GM21447 (cell line): ENCODE measurements at regions not wholly inside any gene's neighbourhood (a gene's known extent, or its start where the extent isn't known, plus 50 kb on each side); places are given as distances from the start of the nearest gene placed in this dataset.
"Not testable (repeated sequence)": the region's sequence is repeated elsewhere in the genome, so short reads cannot be mapped to it uniquely, and the experiment has no call there.

ENCODE experiments used
- ATAC-seq: cut with Tn5 transposase; IDR thresholded peaks from one replicate; pipeline ENCODE4 v1.9.1; 2021; ENCODE audit not compliant: unreplicated experiment

DNA sequence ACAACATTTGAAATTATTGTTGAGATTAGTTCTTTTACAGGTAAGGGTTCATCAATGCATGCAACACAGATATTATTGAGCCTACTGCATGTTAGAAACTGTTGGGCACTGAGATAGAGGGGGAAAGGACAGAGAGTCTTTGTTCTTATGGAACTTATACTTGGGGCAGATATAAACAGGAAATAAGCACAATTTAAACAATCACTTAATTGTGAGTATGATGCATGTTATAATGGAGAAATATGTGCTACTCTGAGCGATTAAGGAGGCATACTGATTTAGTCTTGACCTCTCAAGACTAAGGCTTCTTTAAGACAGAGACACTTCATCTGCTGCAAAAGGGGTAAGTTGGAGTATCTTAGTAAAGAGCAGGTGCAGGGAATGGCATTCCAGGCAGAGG is 593.3 kb downstream of the CCSER2 start:
- no peak for ATAC-seq

DNA sequence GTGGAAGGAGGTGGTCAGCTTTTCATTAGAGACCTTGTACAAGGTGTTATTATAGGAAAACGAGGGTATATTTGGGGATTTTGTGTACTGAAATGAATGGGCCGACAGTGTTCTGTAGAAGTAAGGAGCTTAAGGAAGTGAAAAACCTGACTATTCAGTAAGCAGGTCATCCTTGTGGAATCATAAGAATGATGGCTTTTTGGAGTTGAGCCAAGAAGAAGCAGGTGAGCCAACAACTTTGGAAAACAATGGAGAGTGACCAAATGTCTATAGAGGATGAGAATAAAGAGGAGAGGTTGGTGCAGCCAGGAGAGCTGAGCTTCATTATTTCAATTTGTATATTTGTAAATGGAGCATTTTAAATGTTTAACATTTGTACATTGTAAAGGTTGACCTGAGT is 595.7 kb downstream of the CCSER2 start:
- ATAC-seq = no peak

DNA sequence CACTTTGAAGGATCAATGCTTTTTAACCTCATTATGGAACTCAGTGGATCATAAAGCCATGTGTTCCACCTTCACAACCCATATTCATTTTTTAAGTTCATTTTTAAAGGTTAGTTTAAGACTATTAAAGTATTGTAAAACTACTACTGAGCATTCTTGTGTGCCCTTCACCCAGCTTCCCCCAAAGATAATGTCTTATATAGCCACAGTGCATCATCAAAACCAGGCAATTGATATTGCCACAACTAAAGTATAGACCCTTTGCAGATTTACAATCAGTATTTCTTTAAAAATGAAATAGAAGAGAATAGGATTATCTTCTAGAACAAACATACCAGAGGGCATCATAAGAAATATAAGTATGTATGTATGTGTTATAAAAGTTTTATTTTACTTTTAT is 597.1 kb downstream of the CCSER2 start:
- ATAC-seq = no peak

DNA sequence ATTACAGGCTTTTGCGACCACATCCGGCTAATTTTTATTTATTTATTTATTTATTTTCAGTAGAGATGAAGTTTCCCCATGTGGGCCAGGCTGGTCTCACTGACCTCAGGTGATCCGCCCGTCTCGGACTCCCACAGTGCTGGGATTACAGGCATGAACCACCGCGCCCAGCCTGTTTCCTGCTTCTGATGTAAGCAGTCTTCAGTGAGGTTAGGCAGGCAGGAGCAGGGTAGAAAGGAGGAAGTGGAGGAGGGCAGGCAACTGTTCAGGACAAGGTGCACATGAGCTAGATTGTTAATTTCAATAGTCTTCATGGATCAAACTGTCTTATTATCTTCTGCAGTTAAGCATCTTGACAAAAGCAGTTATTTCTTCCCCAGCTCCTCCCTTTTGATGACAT is 605.0 kb downstream of the CCSER2 start:
- ATAC-seq = no peak

DNA sequence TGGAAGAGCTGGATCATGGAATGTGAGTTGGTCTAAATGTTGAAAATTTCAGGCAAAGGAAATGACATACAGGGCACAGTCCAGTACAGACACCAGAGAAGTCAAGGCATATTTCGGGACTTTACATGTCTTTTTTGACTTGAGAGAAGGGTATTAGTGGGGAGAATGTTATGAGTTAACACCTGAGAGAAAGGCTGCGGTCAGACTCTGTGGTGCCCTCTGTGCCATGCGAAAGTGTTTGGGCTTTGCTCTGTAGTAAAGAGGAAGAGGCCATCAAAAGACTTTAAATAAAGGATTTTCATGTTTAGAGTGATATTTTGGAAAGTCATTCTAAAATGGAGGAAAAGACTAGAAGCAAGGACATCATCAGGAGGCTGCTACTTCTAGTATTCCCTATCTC is 607.4 kb downstream of the CCSER2 start:
- no peak for ATAC-seq

DNA sequence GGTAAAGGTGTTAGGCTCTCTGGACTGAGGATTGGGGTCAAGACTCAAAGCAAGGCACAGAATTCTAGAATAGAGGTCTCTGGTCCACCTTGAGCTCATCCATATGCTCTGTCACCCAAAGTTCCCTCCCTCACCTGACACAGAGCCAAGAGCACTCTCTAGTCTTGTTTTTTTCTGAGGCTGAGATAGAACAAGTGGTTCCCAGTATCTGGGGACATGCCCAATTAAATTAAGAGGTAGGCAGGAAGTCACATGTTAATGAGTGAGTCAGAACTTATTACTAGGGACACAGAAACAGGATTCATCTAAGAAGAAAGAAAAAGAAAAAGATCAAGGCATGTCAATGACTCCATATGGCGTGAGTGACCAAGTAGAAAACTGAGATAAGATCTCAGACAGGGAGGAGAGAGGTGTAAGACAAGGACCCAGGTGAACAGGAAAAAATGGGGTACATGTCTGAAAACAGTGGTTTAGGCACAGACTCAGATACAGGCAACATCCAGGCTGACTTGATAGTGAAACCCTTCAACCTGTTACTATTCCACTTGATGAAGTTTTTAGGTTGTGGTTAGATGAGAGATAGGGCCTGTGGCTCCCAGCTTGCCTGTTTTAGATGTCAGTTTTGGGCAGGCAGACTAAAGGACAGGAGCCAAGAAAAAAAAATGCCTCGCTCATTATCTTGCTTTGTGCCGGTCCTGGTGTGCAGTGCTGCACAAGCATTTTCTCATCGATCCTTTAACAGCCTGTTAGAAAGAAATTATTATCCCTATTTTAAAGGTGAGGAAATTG is 609.9 kb downstream of the CCSER2 start:
- no peak for ATAC-seq

DNA sequence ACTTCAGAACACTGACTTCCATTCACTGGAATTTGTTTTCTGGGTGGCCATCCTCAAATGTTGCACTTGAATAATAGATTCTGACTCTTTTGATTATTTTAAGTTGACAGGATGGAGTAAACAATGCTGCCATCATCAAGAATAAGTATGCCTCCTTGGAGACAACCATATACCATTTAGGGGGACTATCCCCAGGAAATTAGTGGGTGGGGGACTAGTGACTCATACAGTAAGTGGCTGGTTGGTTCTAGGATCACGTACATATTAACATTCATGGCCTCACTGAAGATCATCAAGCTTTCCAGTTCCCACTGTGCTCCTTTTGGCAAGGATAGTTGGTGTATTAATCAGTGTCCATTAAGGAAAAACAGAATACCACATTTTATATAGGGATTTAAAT is 615.2 kb downstream of the CCSER2 start:
- no peak for ATAC-seq

DNA sequence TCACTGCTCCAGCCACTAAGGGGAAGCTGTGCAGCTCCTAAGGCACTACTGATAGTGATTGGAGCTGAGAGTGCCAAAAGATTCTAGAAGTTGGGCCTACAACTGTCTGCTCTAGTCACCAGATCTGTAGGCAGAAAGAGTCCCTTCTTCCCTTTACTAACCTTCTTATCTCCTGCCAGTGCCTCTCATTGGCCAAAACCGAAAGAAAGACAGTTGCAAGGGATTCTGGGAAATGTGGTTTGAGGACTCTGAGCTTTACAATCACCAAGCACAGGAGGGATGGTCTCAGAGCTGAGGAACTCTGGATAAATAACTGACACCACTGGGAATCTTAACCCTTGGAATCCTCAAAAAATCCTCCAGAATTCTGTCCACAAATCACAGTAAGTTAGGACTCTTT is 615.8 kb downstream of the CCSER2 start:
- ATAC-seq = no peak

DNA sequence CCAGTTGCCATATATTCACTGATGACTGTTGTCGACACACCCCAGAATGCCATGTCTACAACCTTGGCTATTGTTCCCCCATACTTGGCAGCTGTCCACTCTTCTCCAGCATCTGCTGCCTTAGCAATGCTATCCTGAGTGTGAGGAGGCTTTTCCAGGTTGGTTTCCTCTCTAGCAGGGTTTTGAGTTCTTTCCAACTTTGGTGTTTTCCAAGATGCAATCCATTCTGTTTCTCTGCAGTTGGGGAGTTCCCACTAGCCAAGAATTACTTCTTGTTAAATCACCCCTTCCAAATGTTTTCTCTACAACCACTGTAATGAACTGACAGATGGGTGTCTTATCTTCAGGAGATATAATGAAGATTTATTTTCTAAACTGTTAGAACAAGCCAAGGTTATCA is 617.4 kb downstream of the CCSER2 start:
- no peak for ATAC-seq

DNA sequence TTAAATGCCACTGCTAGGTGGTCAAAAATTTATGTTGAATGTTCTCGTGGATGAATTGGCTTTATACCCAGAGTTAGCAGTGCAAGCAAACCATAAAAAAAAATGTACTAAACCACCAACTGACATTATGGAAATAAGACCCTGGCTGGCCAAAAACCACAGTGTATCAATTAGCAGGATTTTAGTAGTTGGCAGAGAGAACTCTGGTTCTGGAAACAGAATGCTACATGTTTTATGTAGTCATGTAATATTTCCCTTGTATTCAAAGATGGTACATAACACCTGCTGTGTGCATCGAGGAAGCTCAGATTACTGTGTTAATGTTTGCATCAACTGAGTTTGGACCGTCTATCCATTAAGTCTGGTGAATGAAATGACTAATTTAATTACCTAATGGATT is 618.5 kb downstream of the CCSER2 start:
- ATAC-seq = no peak

DNA sequence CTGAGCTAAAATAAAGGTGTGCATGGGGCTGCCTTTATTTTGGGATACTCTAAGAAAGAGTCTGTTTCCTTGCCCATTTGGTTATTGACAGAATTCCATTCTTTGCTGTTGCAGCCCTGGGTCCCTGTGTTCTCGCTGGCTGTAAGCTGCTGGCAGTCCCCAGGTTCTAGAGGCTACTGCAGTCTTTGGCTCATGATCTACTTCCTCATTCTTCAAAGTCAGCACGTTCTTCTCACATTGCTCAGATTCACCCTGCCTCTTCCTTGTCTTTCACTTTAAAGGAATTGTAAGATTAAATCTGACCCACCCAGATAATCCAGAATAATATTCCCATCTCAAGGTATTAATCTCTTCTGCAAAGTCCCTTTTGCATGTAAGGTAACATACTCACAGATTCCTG is 620.3 kb downstream of the CCSER2 start:
- no peak for ATAC-seq

DNA sequence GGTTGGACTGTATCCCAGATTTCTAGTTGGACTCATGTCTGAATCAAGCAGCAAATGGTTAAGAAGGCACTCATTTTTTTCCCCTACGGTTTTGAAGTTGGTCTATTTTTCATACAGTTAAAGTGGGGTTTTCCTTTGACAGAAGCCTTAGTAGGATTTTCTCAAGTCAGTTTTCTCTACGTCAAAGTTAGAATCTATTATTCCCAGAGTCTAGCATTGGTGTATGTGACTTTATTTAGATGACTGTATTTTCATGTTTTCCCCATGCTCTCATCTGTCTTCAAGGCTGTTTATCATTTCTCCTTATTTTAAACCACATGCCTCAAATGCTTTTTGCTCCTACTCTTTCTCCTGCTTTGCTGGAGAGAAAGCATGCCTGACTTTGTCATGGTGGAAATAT is 623.2 kb downstream of the CCSER2 start:
- no peak for ATAC-seq

DNA sequence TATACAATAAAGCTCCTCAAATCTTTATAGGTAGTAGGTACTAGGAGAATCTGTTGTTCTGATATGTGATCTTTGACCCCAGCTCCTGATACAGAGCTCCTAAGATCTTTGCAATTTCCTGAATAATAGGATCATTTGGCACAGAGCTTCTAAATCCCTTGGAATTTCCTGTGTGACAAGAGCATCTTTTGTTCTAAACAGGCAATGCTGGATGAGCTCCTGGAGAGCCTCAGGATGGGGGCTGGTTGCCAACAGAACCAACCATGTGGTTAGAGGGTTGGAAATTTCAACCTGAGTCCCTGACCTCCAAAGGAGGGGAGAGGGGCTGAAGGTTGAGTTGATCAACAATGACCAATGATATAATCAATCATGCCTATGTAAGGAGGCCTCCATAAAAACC is 629.0 kb downstream of the CCSER2 start:
- no peak for ATAC-seq

DNA sequence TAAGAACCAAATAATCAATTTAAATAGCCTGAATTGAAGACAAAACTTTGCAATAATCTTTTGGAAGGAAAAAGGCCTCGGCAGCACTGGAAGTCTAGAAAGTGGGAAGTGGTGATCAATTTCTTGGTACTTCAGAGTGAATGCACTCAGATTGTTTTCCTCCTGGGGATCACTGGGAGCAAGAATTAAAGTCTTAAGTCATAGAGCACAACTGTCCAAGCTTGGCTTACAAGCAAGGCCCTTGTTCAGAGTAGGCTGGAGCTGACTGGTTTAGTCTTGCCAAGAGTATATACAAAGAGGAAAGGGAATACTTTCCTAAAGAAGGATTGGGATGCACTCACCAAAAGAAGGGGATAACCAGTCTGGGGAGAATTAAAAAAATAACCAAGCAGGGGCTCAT is 637.1 kb downstream of the CCSER2 start:
- no peak for ATAC-seq

DNA sequence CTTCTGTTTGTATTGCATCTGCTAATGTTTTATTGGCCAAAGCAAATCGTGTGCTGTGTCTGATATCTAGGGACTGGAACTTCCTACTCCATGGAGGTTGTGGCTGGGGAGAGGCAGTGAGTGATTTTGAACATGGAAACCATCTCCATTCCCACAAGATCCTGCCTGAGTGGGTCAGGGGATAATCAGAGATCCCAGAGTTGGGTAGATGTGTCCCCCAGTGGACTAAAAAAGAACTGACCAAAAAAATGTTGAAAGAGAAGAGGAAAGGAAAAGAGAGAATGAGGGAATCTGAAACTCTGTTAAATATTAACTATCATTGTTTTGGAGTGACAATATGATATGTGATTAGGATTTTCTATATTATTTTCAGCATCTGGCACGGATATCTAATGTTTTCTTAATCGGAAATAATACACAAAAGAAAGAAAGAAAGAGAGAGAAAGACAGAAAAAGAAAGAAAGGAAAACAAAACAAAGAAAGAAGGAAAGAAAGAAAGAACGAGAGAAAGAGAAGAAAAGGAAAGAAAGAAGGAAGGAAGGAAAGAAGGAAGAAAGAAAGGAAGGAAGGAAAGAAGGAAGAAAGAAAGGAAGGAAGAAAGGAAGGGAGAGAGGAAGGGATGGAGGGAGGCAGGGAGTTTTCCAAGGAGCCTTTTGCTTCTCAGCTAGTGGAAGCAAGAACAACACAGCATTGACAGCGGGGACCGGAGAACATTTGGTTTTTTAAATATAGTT is 638.5 kb downstream of the CCSER2 start:
- no peak for ATAC-seq

DNA sequence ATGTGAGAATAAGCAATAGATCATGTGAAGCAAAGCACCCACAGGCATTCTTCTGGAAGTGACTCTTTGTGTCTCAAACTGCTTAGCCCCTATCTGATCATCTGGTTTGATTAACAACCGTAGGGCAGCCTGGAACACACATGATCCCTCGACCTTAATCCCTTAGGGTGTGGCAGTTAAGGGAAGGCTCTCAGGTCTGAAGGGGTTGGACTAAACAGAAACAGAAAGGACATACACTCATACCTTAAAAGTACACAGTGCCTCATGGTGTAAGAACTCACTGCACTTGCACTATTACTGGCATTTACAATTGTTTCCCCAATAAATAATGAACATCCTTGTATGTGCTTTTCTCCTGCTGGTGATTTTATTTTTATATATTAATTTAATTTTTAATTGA is 640.9 kb downstream of the CCSER2 start:
- ATAC-seq = not testable (repeated sequence)

DNA sequence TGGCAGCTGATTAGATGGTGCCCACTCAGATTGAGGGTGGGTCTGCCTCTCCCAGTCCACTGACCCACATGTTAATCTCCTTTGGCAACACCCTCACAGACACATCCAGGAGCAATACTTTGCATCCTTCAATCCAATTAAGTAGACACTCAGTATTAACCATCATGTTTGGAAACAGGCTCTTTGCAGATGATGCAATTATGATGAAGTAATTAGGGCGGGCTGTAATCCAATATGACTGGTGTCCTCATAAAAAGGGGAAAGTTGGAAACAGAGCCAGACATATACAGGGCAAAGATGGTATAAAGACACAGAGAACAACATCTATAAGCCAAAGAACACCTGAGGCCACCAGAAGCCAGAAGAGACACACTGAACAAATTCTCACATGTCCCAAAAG is 658.6 kb downstream of the CCSER2 start:
- ATAC-seq = no peak

DNA sequence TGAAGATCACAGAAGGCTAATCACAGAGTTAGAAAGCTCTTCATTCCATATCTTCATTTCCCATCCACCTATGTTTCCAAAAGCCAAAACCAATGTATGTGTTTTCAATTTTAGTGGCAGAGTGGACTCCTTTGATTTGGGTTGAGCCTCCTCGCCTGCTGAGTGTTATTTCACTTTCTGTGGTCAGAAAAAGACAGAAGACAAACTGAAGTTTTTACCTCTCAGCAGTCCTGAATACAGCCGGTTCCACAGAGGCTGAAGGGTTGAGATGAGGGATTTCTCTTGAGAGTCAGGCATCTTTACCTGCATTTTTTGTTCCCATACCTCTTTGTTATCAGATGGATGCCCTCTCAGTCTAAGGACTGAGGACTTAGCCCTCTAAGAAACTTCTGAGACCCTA is 659.6 kb downstream of the CCSER2 start:
- ATAC-seq = no peak

DNA sequence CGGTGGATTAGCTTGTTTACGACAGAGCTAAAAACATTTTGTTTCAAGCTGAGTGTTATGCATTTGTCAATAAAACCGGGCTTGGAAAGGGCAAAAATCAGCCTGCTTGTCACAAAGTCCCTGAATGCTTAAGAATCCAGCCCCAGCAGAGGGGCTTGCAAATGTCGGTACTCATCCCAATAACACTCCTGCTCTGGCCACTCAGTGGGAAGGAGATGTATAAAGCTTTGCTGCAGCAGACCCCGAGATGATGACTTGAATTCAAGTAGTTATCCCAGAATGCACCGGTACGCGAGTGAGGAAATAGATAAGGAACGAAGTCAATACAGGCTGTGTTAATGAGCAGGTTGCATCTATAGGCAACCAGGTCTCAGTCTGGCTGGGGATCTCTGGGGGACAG is 662.3 kb downstream of the CCSER2 start:
- no peak for ATAC-seq

DNA sequence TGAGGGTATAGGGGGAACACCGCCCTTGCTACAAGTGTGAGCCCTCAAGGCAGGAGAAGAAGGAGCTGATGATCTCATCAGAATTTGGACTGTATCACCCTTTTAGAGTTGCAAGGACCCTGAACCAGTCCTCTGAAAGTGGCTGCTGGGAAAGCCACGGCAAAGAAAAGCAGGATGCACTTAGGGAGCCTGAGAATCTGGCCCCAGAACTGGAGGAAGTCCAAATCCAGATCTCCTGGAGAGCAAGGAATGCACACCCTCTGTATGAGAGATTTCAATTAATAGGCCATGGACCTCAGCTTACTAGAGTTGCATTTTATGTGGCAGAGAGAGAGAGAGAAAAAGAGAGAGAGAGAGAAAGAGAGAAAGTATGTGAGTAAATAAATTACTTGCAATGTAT is 662.9 kb downstream of the CCSER2 start:
- ATAC-seq = no peak

DNA sequence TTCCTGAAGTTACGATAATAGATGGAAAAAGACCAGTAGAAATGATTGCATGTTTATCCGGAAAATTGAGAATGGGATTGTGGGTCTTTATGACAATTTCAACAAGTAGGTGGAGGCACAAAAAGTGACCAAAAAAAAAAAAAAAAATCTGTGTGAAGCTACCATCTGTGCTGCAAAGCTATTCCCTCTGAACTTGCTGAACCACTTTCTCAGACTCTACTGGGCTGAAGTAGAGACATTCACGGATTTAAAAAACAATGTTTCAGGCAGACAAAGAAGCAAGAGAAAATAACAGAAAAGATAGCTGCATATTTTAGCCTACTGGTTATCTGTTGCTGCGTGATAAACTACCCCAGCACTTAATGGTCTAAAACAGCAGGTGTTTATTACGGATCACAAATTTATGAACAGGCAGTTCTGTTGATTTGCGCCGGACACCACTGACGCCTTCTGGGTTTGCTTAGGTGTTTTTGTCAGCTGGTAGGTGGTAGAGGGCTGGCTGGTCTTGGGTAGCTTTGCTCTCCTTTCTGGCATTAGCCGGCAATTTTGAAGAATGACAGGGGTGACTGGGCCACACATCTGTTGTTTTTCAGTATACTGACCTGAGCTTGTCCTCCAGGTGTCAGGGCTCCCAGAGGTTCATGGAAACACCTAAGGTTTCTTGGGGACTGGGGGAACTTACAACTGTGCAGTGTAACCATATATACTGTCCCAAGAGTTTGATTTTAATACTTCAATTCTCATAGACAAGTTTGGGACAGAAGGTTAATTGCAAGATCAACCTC is 665.1 kb downstream of the CCSER2 start:
- no peak for ATAC-seq

DNA sequence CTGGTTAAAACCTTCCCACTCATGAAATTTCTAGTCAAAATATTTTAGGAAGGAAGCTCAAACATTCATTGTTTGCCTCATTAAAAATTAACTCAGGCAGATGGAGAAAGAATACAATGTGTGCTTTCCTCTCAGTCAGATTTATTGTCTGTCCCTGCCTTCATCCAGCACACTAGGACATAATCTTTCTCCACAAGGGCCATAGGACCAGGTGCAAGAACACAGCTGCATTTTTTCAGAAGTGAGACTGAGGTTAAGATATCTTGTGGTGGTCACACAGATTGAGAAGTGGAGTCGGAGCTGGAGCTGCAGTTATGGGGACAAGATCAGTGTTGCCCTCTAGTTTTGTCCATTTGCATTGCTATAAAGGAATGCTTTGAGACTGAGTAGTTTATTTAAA is 666.3 kb downstream of the CCSER2 start:
- no peak for ATAC-seq
